IPS-20b (cell line): ENCODE measurements at regions not wholly inside any gene's neighbourhood (a gene's known extent, or its start where the extent isn't known, plus 50 kb on each side); places are given as distances from the start of the nearest gene placed in this dataset.

Source experiments
- H3K27ac ChIP-seq: one replicate; pipeline ENCODE4 v1.5.1; 2013; ENCODE audit warnings: low read length
- H3K27me3 ChIP-seq: 2 replicates; pipeline ENCODE4 v1.6.1; 2013; ENCODE audit warnings: mild to moderate bottlenecking, low read length, inconsistent platforms; ENCODE audit not compliant: insufficient read depth
- H3K36me3 ChIP-seq: 2 replicates; pipeline ENCODE4 v1.6.1; 2013; ENCODE audit warnings: low read depth, mild to moderate bottlenecking, inconsistent platforms, low read length, moderate library complexity; ENCODE audit not compliant: insufficient read depth
- H3K4me1 ChIP-seq: 2 replicates; pipeline ENCODE4 v1.6.1; 2013; ENCODE audit warnings: mild to moderate bottlenecking, control low read depth, inconsistent platforms, low read length, moderate library complexity; ENCODE audit not compliant: insufficient read depth
- H3K4me3 ChIP-seq: 2 replicates; pipeline ENCODE4 v1.5.1; 2013; ENCODE audit warnings: mild to moderate bottlenecking, low read length, inconsistent platforms
- H3K9ac ChIP-seq: 2 replicates; pipeline ENCODE4 v1.6.1; 2013; ENCODE audit warnings: low read depth, mild to moderate bottlenecking, inconsistent platforms, low read length, moderate library complexity
- H3K9me3 ChIP-seq: 2 replicates; pipeline ENCODE4 v1.6.1; 2013; ENCODE audit warnings: mild to moderate bottlenecking, low read depth, low read length, inconsistent platforms; ENCODE audit not compliant: insufficient read depth

DNA sequence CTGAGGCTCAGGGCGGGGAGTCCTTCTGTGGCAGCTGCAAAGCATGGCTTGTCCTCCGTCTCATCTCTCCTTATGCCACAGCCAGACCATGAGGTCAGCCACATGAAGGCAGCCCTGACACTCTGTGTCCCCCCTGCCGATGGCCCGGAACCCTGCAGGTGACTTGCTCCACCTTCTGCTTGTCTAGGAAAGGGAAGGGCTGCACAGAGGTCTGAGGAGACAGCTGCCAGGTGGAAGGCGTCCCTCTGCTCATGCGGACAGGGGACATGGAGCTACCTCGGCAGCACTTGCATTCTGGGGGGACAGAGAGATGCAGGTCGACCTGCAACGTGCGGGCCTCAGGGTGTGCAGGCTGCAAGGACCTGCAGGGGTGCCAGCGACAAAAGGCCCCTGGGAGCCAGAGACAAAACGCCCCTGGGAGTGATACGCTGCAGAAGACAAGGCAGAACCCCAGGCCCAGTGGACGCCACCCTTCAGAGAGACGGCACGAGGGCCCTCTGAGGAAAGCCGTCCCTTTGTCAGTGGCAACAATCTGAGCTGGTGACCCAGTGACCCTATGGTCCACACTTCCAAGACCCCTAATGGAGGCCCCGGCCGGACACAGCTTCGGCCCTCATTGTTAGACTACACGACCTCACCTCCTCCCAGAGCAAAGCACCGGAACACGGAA is 205.2 kb upstream of the PPP2R2D start:
- H3K4me3 ChIP-seq: no peak overlapping the region
- H3K27me3 ChIP-seq: no peaks in the 10 kb centered on the region
- no peak overlapping the region for H3K9ac ChIP-seq
- no peaks in the 10 kb centered on the region for H3K4me1 ChIP-seq
- no peak overlapping the region for H3K27ac ChIP-seq
- H3K36me3 ChIP-seq: no peaks in the 10 kb centered on the region
- H3K9me3 ChIP-seq: no peaks in the 10 kb centered on the region

DNA sequence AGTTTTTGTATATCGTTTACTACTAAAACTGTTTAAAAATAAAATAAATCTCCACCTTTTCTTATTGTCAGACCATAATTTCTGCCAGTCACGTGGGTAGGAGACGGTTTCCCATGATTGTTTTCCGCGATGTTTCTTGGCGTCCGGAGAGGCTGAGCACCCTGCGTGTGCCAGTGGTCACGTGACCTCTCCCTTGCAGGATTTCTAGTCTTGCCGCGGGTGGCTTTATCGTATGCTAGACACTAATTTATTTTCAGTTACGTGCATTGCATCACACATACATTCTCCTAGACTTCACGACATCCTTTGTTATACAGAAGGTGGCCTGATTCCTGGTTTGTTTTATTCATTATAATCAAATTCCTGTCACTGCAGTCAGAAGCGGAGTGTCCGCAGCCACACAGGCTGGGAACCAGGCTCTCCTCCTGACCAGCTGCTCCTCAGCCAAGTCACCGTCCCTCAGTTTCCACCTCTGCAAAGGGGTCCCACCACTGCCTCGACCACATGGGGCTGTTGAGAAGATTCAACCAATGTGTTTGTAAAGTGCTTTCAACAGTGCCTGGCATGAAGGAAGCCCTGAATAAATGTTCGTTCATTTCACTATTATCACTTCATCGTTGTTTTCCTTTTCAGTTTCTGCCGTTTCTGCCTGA is 203.2 kb upstream of the PPP2R2D start:
- H3K36me3 ChIP-seq: no peaks in the 10 kb centered on the region
- H3K9me3 ChIP-seq: no peaks in the 10 kb centered on the region
- no peak overlapping the region for H3K4me3 ChIP-seq
- no peaks in the 10 kb centered on the region for H3K4me1 ChIP-seq
- no peak overlapping the region for H3K27ac ChIP-seq
- H3K9ac ChIP-seq: no peak overlapping the region
- no peaks in the 10 kb centered on the region for H3K27me3 ChIP-seq

DNA sequence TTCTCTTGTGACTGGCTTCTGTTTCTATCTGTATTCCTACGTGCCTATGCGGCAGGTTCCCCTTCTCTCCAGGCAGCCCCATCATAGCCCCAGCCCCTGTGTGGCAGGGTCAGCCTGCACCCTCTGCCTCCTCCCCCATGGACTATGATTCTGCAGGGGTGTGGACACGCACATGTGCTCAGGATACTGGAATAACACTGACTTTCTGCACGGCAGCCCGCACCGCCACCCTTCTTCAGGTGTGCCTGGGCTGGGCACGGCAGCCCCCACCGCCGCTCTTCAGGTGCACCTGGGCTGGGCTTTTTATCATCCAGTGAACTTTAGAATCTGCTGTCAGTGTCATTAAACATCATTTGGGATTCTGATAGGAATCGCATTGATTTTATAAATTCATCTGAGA is 202.6 kb upstream of the PPP2R2D start:
- Histone ChIP-seq H3K9me3 (no peaks in the 10 kb centered on the region), H3K9ac (no peak overlapping the region), H3K4me3 (no peak overlapping the region), H3K36me3 (no peaks in the 10 kb centered on the region), H3K4me1 (no peaks in the 10 kb centered on the region), H3K27me3 (no peaks in the 10 kb centered on the region), H3K27ac (no peak overlapping the region)

DNA sequence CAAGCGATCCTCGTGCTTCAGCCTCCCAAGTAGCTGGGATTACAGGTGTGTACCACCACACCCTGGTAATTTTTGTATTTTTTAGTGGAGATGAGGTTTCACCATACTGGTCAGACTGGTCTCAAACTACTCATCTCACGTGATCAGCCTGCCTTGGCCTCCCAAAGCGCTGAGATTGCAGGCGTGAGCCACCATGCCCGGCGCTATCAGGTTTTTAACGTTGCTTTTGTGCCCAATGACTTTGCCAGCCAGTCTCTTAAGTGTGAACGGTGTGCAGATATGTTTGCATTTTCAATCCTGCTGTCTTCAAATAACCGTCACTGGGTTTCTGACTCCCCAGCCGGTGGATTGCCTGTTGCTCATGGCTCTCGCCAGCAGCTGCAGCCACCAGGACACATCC is 201.8 kb upstream of the PPP2R2D start:
- no peak overlapping the region for H3K27ac ChIP-seq
- no peaks in the 10 kb centered on the region for H3K4me1 ChIP-seq
- H3K9me3 ChIP-seq: no peaks in the 10 kb centered on the region
- no peak overlapping the region for H3K4me3 ChIP-seq
- no peak overlapping the region for H3K9ac ChIP-seq
- H3K27me3 ChIP-seq: no peaks in the 10 kb centered on the region
- H3K36me3 ChIP-seq: no peaks in the 10 kb centered on the region

DNA sequence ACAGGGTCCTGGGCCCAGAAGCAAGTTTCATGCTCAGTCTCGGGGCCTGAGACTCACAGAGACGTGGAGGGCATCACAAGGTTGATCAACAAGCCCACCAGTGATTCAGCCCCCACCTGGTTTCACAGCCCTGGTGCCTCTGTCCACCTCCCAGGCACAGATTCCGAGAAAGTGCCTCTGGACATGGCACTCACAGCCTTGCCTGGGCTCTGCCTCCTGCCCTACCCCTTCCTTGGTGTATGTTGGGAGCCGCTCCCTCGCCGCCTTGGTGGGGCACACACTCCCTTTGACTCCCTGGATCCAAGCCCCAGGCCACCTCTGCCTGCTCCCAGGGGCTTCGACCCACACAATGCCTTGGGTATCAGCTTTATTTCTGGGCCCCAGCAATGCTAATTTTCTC is 200.8 kb upstream of the PPP2R2D start:
- Histone ChIP-seq H3K27me3 (no peaks in the 10 kb centered on the region), H3K36me3 (no peaks in the 10 kb centered on the region), H3K27ac (no peak overlapping the region), H3K9ac (no peak overlapping the region), H3K4me1 (no peaks in the 10 kb centered on the region), H3K9me3 (no peaks in the 10 kb centered on the region), H3K4me3 (no peak overlapping the region)

DNA sequence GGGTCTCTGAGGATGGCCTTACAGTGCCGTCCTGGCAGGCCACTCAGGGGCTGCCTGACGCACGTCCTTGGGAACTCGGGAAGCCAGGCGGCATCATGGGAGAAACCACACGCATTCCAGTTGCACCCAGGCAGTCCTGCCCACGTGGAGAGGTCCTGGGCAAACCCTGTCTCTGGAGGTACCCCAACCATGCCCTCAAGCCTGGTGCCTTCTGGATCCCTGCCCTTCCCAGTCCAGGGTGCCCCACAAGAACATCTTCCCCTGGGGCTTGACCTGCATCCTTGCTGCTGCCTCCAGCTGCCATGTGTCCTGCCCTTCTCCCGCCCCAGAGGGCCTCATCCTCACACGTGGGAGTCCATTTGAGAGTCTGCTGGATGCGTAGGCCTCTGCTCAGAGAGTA is 200.3 kb upstream of the PPP2R2D start:
- no peaks in the 10 kb centered on the region for H3K27me3 ChIP-seq
- H3K9me3 ChIP-seq: no peaks in the 10 kb centered on the region
- H3K9ac ChIP-seq: no peak overlapping the region
- H3K4me3 ChIP-seq: no peak overlapping the region
- no peak overlapping the region for H3K27ac ChIP-seq
- H3K4me1 ChIP-seq: no peaks in the 10 kb centered on the region
- H3K36me3 ChIP-seq: no peaks in the 10 kb centered on the region

DNA sequence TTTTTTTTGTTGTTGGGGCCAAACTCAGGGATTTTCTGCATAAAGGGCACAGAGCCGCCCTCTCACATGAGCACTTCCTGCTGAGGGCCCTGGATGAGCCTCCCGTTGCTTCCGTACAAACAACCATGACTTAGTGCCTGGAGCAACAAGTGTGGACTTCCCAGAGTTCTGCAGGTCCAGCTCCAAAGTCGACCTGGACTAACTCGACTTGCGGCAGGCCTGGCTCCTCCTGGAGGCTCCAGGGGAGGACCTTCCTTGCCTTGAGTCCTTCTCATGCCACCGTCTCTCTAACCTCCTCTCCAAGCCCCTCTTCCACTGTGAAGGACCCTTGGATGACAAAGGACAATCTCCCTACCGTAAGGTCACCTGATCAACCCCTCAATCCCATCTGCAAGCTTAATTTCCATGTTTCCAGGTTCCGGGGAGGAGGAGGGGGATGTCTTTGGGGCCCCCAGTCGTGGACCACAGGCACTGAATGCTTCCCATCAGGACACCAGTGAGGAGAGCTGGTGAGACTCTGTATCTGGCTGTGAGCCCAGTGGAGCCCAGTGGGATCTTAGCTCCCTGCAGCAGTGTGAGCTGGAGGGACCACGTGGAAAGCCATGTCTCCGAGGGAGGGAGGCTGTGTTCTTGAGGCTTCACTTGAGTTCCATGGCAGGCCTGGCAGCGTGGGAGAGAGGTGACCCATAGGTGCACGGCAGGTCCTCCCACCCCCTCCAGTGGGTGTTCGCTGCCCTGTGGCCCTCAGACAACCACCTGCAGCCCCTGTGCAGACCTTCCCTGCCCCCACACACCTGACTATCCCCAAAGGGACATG is 199.5 kb upstream of the PPP2R2D start:
- Histone ChIP-seq H3K9me3 (peaks cover 2% of the 10 kb centered on the region), H3K4me1 (no peaks in the 10 kb centered on the region), H3K4me3 (no peak overlapping the region), H3K27me3 (no peaks in the 10 kb centered on the region), H3K36me3 (no peaks in the 10 kb centered on the region), H3K9ac (no peak overlapping the region), H3K27ac (no peak overlapping the region)

DNA sequence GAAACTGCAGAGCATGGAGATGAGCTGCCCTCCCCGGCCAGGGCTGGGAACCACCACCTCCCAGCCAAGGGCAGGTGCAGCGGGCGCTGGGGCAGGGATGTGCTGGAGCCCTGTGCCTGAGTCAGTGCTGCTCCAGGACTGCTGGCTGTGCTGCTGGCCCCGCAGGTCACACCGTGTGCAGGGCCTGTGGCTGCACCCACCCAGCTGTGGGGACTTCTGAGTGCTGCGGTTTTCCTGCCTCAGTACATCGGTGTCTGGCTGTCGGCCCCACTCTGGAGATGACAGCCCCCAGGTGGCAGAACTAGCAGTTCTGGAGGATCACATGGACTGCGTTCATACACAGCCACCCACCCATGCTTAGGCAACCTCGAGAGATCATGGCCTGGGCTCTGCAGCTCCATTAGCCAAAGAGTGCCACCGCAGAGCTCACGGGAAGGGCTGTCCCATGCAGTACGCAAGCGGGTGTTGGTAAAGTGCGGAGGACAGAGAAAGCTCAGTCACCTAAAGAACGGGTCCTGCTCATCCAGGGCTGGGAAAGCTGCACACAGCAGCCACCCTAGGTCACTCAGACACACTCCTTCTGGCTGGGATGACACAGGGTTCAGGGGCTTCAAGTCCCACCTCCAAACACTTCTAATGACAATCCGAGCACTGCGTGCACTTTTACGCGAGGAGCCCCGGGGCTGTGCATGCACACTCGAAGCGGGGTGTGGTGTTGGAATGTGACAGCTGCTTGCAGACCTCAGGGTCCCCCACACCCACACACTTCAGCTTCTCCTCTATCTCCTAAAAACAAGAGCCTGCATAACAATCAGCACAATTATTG is 198.1 kb upstream of the PPP2R2D start:
- H3K27me3 ChIP-seq: no peaks in the 10 kb centered on the region
- no peak overlapping the region for H3K27ac ChIP-seq
- no peak overlapping the region for H3K9ac ChIP-seq
- peaks cover 7% of the 10 kb centered on the region for H3K9me3 ChIP-seq
- no peaks in the 10 kb centered on the region for H3K4me1 ChIP-seq
- no peak overlapping the region for H3K4me3 ChIP-seq
- H3K36me3 ChIP-seq: no peaks in the 10 kb centered on the region

DNA sequence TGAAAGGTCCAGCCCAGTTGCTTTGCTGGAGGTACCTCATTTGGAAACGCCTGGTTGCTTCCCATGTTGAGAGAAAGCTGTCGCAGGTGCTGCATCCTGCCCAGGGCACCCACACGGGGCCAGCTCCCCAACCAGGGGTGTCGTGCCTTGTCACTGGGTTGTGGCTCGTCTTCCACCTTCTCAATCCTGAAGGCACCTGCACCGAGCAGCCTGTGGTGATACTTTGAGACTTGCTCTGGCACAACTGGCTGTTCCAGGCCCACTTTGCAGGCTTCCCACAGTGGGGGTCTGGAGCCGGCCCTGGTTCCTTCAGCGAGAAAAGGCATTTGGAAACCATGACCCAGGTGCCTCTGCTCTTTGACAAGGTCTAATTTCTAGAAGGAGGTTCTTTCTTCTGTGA is 197.3 kb upstream of the PPP2R2D start:
- Histone ChIP-seq H3K9me3 (peaks cover 7% of the 10 kb centered on the region), H3K4me1 (no peaks in the 10 kb centered on the region), H3K9ac (no peak overlapping the region), H3K27me3 (no peaks in the 10 kb centered on the region), H3K27ac (no peak overlapping the region), H3K4me3 (no peak overlapping the region), H3K36me3 (no peaks in the 10 kb centered on the region)

DNA sequence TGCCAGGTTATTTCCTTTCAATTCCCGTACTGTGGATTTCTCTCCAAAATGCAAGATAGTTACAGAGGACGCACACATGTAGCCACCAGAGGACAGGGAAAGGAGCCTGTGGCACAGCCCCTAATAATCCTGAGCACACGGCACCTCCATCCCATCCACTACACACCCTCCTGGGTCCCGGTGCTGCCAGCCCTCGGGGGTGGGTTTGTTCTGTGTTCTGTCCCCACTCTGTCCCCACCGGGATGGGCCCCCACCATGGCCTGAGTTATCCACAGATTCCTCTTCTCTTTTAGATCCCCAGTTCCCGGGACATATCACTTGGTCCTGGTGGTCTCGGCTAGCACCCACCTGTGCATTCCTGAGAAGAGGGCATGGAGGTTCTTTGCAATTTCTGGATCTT is 196.9 kb upstream of the PPP2R2D start:
- Histone ChIP-seq H3K27ac (no peak overlapping the region), H3K36me3 (no peaks in the 10 kb centered on the region), H3K9ac (no peak overlapping the region), H3K4me1 (no peaks in the 10 kb centered on the region), H3K9me3 (peaks cover 7% of the 10 kb centered on the region), H3K27me3 (no peaks in the 10 kb centered on the region), H3K4me3 (no peak overlapping the region)

DNA sequence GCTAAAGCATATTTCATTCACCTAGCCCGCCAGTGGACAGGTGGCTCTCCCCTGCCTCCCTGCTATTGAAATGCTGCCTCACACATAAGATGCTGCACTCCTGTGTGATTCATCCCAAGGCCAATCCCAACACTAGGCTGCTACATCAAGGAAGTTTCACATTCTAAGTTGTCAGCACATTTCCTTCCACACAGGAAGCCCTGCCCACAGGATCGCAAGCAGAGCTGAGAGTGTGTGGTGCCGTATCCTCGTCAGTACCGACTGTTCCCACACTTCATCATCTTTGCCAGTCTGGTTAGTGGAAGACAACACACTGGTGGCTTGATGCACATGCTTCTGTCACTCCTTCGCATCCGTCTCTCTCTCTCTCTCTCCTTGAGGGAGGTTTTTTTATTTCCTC is 194.3 kb upstream of the PPP2R2D start:
- Histone ChIP-seq H3K4me3 (no peak overlapping the region), H3K36me3 (no peaks in the 10 kb centered on the region), H3K9me3 (peaks cover 7% of the 10 kb centered on the region), H3K27ac (no peak overlapping the region), H3K9ac (no peak overlapping the region), H3K4me1 (no peaks in the 10 kb centered on the region), H3K27me3 (no peaks in the 10 kb centered on the region)
